ENCODE measurements at regions not wholly inside any gene's neighbourhood (a gene's known extent, or its start where the extent isn't known, plus 50 kb on each side); places are given as distances from the start of the nearest gene placed in this dataset.

- TF ChIP-seq CTCF (IDR thresholded peaks at IDR 0.05; ENCODE audit: insufficient read depth, low read depth, low read length) = no peak
- no peak for DNase-seq (ENCODE audit: low read depth)
- H3K4me3 ChIP-seq (ENCODE audit: low read depth, low read length) = no peak overlapping the region
Observed at GRCh38 chr10:117934477-117934876, 112.3 kb downstream of the RAB11FIP2 start.

- DNase-seq (ENCODE audit: low read depth) = peak; percentile 83
- no peak overlapping the region for H3K4me3 ChIP-seq (ENCODE audit: low read depth, low read length)
- TF ChIP-seq CTCF (IDR thresholded peaks at IDR 0.05; ENCODE audit: insufficient read depth, low read depth, low read length) = no peak
Observed at GRCh38 chr10:117936141-117936540, 110.6 kb downstream of the RAB11FIP2 start.

GRCh38 chr10:117936566-117936965, 110.2 kb downstream of the RAB11FIP2 start:
- DNase-seq (ENCODE audit: low read depth) = no peak
- H3K4me3 ChIP-seq (ENCODE audit: low read depth, low read length) = no peak overlapping the region
- TF ChIP-seq CTCF (IDR thresholded peaks at IDR 0.05; ENCODE audit: insufficient read depth, low read depth, low read length) = no peak

GRCh38 chr10:117936976-117937375, 109.8 kb downstream of the RAB11FIP2 start:
- H3K4me3 ChIP-seq (ENCODE audit: low read depth, low read length) = no peak overlapping the region
- no peak for DNase-seq (ENCODE audit: low read depth)
- TF ChIP-seq CTCF (IDR thresholded peaks at IDR 0.05; ENCODE audit: insufficient read depth, low read depth, low read length) = no peak

GRCh38 chr10:117938104-117938503, 108.6 kb downstream of the RAB11FIP2 start:
- no peak for TF ChIP-seq CTCF (IDR thresholded peaks at IDR 0.05; ENCODE audit: insufficient read depth, low read depth, low read length)
- DNase-seq (ENCODE audit: low read depth) = no peak
- no peak overlapping the region for H3K4me3 ChIP-seq (ENCODE audit: low read depth, low read length)

- no peak for TF ChIP-seq CTCF (IDR thresholded peaks at IDR 0.05; ENCODE audit: insufficient read depth, low read depth, low read length)
- DNase-seq (ENCODE audit: low read depth) = no peak
- H3K4me3 ChIP-seq (ENCODE audit: low read depth, low read length) = no peak overlapping the region
Observed at GRCh38 chr10:117942226-117942625, 104.5 kb downstream of the RAB11FIP2 start.

- no peak for DNase-seq (ENCODE audit: low read depth)
- no peak overlapping the region for H3K4me3 ChIP-seq (ENCODE audit: low read depth, low read length)
- TF ChIP-seq CTCF (IDR thresholded peaks at IDR 0.05; ENCODE audit: insufficient read depth, low read depth, low read length) = no peak
Observed at GRCh38 chr10:117944676-117945447, 101.9 kb downstream of the RAB11FIP2 start.

Data from fibroblast of villous mesenchyme (primary cell).